ENCODE measurements at regions not wholly inside any gene's neighbourhood (a gene's known extent, or its start where the extent isn't known, plus 50 kb on each side); places are given as distances from the start of the nearest gene placed in this dataset.

DNA sequence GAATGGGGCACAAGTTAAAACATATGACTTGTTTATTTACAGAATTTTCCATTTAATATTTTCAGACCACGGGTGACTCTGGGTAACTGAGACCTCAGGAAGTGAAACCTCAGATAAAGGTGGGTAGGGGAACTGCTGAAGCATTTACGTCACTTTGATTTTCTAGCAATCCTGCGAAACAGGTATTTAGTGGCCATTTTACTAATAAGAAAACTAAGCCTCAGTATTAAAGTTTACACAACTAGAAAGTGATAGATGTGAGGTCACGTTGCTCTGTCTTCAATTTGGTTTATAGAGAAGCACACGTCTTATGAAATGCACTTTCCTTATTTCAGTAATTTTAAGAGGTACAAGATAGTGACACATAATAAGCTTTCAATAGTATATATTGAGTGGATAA lies 402.8 kb downstream of the FGF9 start:
- no peak for TF ChIP-seq CTCF (IDR thresholded peaks at IDR 0.05)
- no peak for TF ChIP-seq ZFX (IDR thresholded peaks at IDR 0.05; ENCODE audit: borderline replicate concordance)

Measured in 22Rv1 (cell line).